ENCODE measurements at regions not wholly inside any gene's neighbourhood (a gene's known extent, or its start where the extent isn't known, plus 50 kb on each side); places are given as distances from the start of the nearest gene placed in this dataset.
"Not testable (repeated sequence)": the region's sequence is repeated elsewhere in the genome, so short reads cannot be mapped to it uniquely, and the experiment has no call there.

DNA sequence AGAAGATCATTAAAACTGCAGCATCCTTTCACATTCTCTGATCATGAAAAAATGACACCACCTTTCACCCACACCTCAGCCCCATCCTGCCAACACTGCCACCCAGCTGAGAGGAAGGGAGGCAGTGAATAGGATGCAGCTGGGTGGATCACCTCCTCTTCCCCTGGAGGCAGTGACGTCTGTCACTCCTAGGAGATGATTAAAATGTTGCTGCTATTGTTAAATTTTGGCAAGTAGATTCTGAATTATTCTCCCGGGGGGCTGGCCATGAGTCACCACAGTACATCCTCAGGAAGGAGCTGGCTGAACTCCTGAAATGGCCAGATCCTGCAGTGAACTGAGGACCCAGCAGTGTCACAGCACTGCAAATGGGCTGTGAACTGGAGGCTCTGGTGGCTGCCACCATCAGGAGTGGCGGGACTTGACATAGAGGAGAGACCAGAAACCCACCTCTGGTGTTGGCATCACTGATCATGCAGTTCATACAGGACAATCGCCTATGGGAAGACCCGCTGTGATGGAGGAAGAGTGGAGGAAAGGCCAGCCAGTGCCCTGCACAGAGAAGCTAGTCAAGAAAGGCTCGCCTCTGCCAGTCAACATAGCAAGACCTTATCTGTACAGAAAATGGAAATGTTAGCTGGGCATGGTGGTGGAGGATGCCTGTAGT lies 199.1 kb downstream of the FAM43A start:
- DNase-seq: no peak

DNA sequence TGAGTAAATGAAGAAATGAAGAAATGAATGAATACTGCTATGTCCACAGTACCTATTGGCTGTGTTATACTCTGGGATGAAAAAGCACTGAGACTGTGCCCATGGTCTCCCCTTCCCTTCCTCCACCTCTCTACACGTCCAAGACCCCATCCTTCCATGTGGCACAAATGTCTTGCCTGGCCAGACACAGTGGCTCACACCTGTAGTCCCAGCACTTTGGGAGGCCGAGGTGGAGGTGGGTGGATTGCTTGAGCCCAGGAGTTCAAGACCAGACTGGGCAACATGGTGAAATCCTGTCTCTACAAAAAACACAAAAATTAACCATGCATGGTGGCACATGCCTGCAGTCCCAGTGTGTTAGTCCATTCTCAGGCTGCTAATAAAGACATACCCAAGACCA lies 200.1 kb downstream of the FAM43A start:
- no peak for DNase-seq

- no peak for DNase-seq
Observed at GRCh38 chr3:194886836-194887235, 201.2 kb downstream of the FAM43A start.

- DNase-seq: not testable (repeated sequence)
Observed at GRCh38 chr3:194888062-194888461, 202.4 kb downstream of the FAM43A start.

DNA sequence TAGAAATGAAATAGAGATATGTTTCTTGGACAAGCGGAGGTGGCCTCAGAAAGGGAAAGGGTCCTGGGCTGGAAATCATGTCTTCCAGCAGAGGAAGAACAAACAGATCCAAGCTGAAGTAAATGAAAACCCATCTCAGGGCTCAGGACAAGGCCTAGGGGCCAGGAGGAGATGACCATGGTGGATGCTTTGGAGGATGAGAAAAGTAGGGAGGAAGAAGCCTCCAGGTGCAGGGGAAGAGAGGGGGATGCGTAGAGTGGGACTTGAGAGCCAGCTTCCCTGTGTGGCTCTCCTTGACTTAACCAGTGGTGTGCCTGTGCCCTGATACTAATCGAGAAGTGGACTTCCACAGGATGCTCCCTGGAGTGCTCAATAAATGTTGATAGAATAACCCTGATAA lies 203.2 kb downstream of the FAM43A start:
- DNase-seq: no peak

GRCh38 chr3:194890091-194890490 lies 204.4 kb downstream of the FAM43A start:
- DNase-seq: no peak

DNA sequence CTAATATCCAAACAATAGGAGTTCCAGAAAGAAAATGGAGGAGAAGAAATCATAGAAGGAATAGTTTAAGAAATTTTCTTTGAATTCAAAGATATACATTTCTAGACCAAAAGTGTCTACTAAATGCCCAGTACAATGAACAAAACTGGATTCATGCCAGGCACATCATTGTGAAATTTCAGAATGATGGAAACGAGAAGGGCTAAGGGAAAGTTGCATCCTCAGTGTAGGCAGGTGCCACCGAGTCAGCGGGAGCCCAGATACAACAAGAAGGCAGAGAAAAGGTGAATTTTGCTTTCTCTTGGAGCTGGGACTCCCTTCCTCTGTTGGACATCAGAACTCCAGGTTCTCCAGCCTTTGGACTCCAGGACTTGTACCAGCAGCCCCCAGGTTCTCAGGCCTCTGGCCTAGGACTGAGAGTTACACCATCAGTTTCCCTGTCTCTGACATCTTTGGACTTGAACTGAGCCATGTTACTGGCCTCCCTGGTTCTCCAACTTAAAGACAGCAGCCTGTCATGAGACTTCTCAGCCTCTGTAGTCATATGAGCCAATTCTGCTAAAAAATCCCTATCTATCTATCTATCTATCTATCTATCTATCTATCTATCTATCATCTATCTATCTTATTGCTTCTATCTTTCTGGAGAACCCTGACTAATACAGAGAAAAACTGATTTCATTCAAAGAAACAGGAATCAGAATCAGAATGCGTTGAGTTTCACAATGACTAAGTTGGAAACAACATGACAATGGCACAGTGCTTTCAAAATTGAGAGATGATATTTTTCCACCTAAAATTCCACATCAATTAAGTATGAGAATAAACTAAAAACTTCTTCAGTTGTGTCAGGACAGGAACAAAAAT lies 207.7 kb downstream of the FAM43A start:
- no peak for DNase-seq

GRCh38 chr3:194894538-194894937 lies 208.9 kb downstream of the FAM43A start:
- DNase-seq: no peak

- DNase-seq: no peak
Observed at GRCh38 chr3:194900854-194901522, 215.3 kb downstream of the FAM43A start.

- DNase-seq: not testable (repeated sequence)
Observed at GRCh38 chr3:194903447-194903846, 217.8 kb downstream of the FAM43A start.

- not testable (repeated sequence) for DNase-seq
Observed at GRCh38 chr3:194904999-194905398, 219.3 kb downstream of the FAM43A start.

DNA sequence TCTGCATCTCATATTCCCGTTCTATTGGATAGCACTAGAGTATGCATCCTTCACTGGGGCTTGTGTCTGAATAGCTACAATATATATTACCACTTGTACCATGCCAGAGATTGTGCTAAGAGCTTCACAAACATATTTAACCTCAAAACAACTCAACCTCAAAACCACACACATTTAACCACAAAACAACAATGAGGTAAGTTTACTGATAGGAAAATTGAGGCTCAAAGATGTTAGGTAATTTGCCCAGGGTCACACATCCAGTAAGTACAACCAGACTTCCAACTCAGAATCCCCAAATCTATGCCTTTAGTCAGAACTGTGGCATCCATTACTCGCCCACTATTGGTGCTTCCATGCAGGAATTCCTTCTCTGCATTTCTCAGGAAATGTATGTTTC lies 220.0 kb downstream of the FAM43A start:
- DNase-seq: no peak

GRCh38 chr3:194906229-194906629 lies 220.5 kb downstream of the FAM43A start:
- DNase-seq: no peak

GRCh38 chr3:194906970-194907629 lies 221.4 kb downstream of the FAM43A start:
- no peak for DNase-seq

- no peak for DNase-seq
Observed at GRCh38 chr3:194907811-194908210, 222.1 kb downstream of the FAM43A start.

DNA sequence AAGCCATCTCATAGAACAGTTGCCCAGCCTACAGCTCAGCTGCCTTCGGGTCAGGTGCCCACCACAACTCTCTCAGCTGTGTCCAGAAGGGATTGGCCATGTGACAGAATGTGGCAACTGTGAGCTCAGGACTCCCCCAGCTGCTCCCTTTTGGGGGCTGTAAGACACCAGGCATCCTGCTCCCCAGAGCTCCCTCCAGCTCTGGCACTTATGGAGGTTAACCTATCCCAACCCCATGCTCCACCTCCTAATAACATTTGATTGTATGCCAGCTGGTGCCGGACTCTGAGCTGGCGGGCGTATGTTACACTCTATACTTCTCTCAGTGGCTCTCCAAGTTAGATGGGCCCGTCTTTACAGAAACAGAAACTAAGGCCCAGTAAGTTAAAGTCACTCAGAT lies 222.8 kb downstream of the FAM43A start:
- no peak for DNase-seq

DNA sequence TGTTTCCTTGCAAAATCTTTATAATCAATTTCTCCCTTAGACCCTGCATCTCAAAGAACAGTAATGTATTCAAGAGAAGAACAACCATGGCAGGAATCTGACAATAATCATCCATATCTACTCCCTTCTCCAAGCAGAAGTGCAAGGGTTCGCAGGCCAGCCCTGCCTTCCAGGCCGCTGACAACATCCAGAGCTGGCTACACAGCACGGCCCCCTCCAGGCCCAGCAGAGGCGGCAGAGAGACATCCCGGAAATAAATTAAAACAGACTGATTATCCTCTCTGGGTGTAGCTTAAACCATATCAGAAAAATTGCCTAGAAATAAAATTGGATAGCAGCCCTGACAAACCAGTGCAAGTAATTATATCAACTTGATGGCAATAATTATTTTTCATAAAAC lies 223.3 kb downstream of the FAM43A start:
- DNase-seq: no peak

DNA sequence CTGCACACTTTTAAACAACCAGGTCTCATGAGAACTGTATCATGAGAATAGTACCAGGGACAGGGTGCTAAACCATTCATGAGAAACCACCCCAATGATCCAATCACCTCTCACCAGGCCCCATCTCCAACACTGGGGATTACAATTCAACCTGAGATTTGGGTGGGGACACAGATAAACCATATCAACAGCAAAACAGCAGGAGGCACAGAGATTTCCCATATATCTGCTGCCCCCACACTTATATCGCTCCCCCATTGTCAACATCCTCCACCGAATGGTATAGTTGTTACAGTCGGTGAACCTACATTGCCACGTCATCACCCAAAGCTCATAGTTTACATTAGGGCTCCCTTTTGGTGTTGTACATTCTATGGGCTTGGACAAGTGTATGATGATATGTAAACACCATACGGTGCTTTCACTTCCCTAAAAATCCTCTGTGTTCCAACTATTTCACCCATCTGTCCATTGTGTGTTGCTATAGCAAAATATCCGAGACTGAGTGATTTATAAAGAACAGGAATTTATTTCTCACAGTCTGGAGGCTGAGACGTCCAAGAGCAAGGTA lies 224.8 kb downstream of the FAM43A start:
- DNase-seq: no peak

DNA sequence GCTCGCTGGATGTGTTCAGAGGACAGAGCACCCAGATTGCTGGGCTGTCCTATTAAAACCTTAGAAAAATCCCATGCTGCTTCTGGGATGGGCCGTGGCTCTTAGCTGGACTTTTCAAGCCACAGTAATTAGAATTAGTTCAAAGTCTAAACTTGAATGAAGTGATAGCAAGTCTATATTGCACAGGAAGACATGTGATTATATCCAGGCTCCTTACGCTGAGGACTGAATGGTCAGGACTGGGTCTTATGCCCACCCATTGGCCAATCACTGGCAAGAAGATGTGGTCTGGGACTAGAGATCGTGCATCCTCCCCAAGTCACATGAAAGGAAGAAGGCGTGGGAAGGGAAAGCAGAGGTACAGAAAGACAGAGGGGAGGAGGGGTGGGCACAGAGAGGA lies 227.6 kb downstream of the FAM43A start:
- no peak for DNase-seq

- not testable (repeated sequence) for DNase-seq
Observed at GRCh38 chr3:194924889-194925288, 239.2 kb downstream of the FAM43A start.

DNA sequence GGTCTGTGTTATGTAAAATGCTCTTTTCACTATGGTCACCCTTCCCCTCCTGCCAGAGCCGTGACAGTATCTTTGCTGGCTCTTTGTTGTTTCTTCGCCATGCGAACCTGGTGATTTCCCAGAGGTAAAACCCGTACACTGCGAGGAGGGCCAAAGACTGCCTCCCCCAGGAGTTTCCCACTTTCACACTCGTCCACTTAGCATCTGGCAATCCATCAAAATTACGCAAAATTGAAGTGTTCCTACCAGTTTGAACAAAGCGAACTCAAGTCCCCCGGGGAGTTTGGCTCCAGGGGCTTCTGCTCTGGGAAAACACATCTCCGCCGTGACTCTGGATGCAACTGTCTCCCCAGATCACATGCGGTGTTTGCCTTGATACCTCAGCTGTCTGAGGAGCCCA lies 239.9 kb downstream of the FAM43A start:
- DNase-seq: no peak

DNA sequence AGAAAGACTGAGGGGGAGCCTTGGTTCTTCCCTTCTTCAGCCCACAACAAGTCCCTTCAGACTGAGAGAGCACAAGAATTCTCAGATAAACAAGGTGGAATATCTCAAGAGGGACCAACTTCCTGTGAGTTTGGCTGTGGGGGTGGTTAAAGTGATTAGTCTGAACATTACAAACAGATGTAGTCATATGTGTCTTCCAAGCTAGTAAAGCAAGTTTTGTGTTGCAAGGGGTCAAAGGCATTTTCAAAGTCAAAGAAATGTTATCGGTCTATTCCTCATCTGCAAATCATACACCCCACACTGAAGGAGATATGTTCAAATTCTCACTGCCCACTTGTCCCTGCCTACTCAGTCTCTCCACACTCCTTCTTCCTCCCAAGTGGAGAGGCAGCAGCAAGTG lies 242.5 kb downstream of the FAM43A start:
- DNase-seq: no peak

Measured in right lung (tissue), 2 donors.